ENCODE measurements at regions not wholly inside any gene's neighbourhood (a gene's known extent, or its start where the extent isn't known, plus 50 kb on each side); places are given as distances from the start of the nearest gene placed in this dataset.

DNA sequence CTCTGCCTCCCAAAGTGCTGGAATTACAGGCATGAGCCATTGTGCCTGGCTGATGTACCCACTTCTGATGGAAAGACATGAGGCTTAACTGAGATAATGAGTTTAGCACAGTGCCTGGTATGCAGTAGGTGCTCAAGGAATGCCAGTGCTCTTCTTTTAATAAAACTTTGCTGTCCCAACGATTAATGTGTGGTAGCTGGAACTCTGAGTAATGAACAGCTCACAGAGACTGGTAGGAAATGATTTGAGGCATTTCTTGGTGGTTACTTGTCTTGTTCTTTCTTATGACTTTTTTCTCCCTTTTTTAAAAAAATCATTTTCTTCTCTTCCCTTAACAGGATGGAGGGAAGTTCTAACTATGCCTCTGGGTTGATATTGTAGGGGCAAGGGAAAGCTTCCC lies 235.7 kb upstream of the PWP1 start:
- no peak for DNase-seq

DNA sequence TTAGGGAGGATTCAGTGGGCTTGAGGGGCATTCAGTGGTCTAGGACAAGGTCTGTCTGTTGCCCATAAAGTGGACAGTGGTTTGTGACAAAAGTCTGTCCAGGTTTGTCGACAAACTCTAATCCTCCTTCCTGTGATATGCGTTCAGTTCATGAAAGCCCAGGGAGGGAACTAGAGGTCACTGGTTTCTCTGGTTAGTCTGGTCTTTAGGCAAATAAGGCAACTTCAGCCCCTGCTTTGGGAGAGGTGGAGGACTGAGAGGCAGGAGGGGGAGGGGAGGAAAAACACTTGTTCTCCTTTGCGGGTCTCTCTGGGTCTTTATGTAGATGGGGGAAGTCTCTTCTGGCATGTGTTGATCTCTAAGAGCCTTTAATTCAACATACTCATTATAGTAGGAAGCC lies 235.1 kb upstream of the PWP1 start:
- no peak for DNase-seq

- DNase-seq = no peak
Observed at GRCh38 chr12:107451246-107451645, 234.4 kb upstream of the PWP1 start.

GRCh38 chr12:107454109-107454830 lies 231.3 kb upstream of the PWP1 start:
- DNase-seq = no peak

- no peak for DNase-seq
Observed at GRCh38 chr12:107457362-107457935, 228.2 kb upstream of the PWP1 start.

GRCh38 chr12:107458163-107458562 lies 227.4 kb upstream of the PWP1 start:
- DNase-seq = no peak

- no peak for DNase-seq
Observed at GRCh38 chr12:107458990-107459389, 226.6 kb upstream of the PWP1 start.

DNA sequence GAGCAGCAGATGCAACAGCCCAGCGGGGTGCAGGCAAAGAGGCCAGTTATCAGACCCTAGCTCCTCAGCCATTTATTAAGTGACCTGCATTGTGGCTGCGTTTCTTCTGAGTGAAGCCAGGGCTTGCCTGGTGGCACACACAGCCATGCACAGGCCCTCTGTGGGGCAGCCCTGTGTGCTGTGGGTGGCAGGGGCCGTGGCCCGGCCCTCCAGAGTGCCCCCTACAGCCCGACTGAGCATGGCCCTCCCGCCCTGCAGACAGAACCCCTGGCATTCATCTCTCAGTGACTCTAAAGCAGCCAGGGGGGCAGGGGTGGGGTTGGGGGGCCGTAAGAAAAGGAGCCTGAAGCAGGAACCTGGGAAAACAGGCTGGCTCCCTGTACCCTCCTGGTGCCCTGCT lies 226.0 kb upstream of the PWP1 start:
- no peak for DNase-seq

- DNase-seq = no peak
Observed at GRCh38 chr12:107461222-107461975, 224.2 kb upstream of the PWP1 start.

- no peak for DNase-seq
Observed at GRCh38 chr12:107462428-107463332, 222.9 kb upstream of the PWP1 start.

DNA sequence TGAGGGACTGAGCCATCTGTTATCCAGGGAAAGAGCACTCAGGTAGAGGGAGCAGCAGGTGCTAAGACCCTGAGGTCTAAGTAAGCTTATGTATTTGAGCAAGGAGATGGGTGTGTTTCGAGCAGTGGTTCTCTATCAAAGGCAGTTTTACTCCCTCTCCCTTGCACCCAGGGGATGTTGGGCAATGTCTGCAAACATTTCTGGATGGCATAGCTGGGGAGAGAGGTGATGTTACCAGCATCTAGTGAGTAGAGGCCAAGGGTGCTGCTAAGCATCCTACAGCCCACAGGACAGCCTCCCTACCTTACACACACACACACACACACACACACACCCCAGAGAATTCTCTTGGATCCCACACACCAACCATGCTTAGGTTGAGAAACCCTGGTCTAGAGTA lies 221.0 kb upstream of the PWP1 start:
- DNase-seq = no peak

DNA sequence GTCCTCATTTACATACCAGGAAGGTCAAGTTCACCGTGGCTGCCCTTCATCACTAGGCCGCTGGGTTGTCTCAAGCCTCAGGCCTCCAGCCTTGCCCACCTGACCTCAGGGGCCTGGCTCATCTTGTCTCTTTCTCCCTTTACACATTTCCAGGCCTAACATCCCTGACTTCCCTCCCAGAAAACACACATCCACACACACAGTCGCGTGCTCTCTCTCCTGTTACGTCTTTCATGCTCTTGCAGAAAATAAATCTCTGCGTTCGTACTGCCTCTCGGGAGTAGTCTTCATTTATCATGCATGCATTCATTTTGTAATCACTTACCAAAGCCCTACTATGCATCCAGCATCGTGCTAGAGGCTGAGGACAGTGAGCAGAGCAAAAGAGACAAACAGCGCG lies 220.0 kb upstream of the PWP1 start:
- no peak for DNase-seq

DNA sequence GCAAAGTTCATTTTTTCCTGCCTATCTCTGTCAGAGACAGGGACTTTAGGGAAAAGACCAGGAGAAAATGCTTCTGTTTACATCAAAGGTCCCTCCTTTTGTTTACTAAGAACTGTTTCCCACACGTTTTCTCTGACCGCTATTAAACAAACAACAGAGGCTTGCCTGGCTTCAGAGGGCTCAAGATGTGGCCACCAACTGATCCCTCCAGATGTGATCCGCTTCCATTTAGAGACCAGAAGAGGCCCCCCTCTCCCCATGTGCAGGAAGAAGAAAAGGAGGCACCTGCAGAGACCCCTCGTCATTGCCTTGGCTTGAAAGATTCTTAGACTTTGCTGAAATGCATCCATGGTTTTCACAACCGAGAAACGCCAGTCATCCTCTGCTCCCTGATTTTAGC lies 217.9 kb upstream of the PWP1 start:
- no peak for DNase-seq

GRCh38 chr12:107468182-107468581 lies 217.4 kb upstream of the PWP1 start:
- DNase-seq = no peak

DNA sequence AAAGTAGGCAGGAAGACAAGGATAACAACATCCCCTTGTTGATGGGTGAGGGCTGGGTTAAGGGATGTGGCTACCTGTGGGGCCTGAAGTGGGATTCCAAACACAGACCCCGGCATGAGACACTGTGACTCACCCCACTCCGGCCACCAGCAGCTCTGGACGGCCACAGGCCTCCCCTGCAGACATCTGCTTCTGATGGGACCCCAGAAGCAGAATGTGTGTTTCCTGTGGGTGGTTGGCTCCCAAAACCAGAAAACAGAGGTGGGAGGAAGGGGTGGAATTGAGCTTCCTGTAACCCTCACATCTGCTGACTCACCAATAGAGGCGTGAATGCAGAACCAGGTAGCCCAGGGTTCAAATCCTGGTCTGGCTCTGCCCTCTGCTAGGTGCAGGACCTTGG lies 216.6 kb upstream of the PWP1 start:
- DNase-seq = no peak

- DNase-seq = no peak
Observed at GRCh38 chr12:107470645-107471044, 215.0 kb upstream of the PWP1 start.

DNA sequence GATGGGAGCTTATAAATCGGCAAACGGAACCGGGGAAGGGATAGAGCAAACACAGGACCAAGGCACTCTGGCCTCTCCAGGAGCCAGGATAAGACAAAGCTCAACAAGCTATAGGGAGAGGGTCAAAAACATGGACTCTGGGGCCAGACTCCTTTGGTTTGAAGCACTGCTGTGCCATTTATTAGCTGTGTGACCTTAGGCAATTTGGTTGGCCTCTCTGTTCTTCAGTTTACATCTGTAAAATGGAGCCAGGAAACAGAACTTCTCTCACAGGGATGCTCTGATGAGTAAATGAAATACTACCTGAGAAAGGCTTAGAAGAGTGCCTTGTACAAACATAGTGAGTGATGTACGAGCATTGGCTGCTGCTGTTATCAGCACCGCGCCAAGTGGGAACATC lies 213.3 kb upstream of the PWP1 start:
- DNase-seq = no peak

DNA sequence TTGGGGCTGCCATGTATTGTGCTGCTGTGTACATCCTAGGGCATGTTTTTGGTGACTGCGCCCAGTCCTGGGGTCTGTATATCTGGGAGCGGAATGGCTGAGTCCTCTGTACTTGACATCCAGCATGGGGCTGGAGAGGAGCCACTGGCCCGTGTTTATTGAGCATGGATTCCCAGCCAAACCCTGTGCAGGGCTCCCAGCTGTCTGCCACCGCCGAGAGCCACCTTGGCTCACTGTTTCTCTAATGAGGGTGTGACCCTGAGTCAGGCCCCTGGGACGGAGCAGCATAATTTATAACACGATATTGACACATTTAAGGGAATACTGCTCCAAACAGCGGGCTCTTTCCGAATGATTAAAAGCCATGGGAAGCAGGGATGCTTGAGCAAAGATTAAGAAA lies 211.5 kb upstream of the PWP1 start:
- DNase-seq = no peak

GRCh38 chr12:107474639-107475539 lies 210.7 kb upstream of the PWP1 start:
- DNase-seq = no peak

DNA sequence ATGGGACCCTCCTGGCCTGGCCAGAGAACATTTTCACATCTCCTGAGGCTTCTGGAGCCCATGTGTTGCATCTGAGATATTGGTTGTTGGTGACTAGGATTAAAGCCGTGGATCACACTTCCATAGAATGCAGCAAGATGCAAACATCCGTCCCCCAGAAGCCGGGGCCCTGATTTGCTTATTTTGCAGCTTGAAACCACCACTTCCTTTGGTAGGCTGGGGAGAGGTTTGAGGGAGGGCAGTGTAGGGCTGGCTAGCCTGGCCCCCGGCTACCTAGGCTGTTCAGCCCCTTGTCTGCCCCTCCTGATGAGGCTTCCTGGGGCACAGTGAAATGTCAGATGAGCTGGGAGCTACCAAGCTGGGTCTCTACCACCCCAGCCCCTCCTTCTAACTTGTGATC lies 209.7 kb upstream of the PWP1 start:
- no peak for DNase-seq

DNA sequence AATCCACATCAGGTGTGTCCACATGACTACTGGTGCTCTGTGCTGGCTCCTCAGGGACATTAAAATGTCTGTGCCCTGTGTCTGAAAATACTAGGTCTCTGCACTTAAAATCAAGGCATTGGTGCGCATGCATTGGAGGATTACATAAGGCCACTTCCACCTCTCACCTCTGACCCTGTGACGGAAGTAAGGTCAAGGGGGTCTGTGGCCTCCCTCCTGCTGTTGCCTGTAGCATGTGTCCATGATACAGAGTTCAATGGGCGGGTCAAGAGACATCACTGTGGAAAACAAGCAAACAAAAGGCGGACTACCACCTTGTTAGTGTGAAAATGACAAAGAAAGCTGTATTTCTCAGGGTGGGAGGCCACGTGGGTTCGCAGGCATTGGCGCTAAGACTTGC lies 208.6 kb upstream of the PWP1 start:
- DNase-seq = no peak

DNA sequence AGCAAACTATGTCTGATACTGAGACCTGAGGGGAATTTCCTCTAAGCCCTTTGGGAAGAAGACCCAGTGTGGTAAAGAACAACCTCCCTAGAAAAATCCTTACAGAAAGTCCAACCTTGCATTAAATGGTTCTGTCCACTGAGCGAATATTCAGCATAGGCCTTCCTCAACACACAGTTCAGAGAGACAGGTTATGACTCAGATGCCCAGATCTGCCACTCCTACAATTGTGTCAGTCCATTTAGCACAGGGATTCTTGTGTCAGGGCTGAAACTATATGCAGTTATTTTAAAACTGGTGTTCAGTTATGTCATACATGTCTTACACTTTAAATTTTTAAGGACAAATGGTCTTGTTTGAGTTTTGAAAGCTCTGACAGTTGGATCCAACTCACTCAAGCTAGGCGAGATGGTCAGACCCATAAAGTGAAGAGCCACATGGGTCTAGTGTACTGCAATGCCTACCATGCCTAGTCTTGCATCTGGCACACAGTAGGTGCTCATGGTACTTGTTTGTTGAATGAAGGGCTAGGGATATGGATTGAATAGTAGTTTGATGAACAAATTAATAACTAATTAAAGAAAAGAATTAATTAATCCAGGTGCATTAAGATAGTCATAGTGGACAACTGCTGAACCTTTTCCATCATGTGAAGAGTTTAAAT lies 207.5 kb upstream of the PWP1 start:
- DNase-seq = no peak

Measured in CD4-positive, alpha-beta T cell treated with Interleukin-12 subunit alpha and Interleukin-12 subunit beta, for 1 hour (primary cell).